Osteocyte (in vitro differentiated cells): ENCODE measurements at regions not wholly inside any gene's neighbourhood (a gene's known extent, or its start where the extent isn't known, plus 50 kb on each side); places are given as distances from the start of the nearest gene placed in this dataset.

Experiments
- DNase-seq: peaks from one replicate; pipeline ENCODE4 v3.0.0; 2021; ENCODE audit warnings: mixed read lengths; ENCODE audit not compliant: unreplicated experiment; ENCODE audit errors: extremely low spot score
- H3K27ac Mint-ChIP-seq: one replicate; pipeline ENCODE4 v1.8.0; 2021; ENCODE audit warnings: mild to moderate bottlenecking, mixed read lengths; ENCODE audit not compliant: unreplicated experiment
- H3K27me3 Mint-ChIP-seq: one replicate; pipeline ENCODE4 v1.8.0; 2021; ENCODE audit warnings: mixed read lengths; ENCODE audit not compliant: unreplicated experiment
- H3K36me3 Mint-ChIP-seq: one replicate; pipeline ENCODE4 v1.8.0; 2021; ENCODE audit warnings: mixed read lengths; ENCODE audit not compliant: unreplicated experiment
- H3K4me1 Mint-ChIP-seq: one replicate; pipeline ENCODE4 v1.8.0; 2021; ENCODE audit warnings: mixed read lengths; ENCODE audit not compliant: unreplicated experiment
- H3K4me3 Mint-ChIP-seq: one replicate; pipeline ENCODE4 v1.8.0; 2021; ENCODE audit warnings: mild to moderate bottlenecking, moderate library complexity, mixed read lengths; ENCODE audit not compliant: unreplicated experiment
- H3K9me3 Mint-ChIP-seq: one replicate; pipeline ENCODE4 v1.8.0; 2021; ENCODE audit warnings: mixed read lengths; ENCODE audit not compliant: unreplicated experiment
- TF ChIP-seq, protein P1 (sequence below): fragments of 200-600 bp; sonication (generic); IDR thresholded peaks from 2 replicates; pipeline ENCODE4 v1.5.0; 2021; ENCODE audit warnings: antibody characterized with exemption, mild to moderate bottlenecking, moderate library complexity

DNA sequence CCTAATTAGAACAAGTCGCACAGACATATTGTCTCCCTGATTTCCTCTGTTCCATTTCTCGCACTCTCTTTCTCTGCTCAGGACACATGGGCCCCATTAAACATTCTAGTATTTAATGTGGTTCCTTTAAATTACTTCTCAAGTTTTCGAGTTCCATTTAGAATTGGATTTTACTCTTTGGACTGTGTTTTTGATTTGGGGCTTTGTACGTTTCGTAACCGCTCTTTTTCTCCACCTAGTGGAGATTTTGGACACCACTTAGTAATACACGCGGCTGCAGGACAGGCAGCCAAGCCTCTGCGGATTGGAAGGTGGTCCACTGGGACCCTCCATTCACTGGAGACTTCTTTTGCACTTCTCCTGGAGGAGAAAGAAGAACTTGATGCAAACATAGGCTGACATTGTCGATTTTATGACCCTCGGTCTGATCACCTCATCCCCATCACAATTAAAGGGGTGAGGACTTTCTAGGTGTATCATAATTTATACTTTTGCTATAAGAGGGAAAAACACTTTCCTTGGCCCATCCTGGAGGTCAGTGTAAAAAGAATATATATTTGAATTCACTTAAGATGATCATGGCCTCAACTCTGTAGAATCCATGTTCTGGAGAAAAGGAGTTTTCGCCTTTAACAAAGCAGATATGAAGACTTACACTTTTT lies 85.7 kb downstream of the NOG start:
- H3K4me1 Mint-ChIP-seq = peaks cover 10% of the 10 kb centered on the region
- peak overlapping the region; percentile 71 for H3K4me3 Mint-ChIP-seq
- no peak overlapping the region for H3K27ac Mint-ChIP-seq
- no peaks in the 10 kb centered on the region for H3K36me3 Mint-ChIP-seq
- DNase-seq = no peak
- H3K27me3 Mint-ChIP-seq = peaks cover 58% of the 10 kb centered on the region
- TF ChIP-seq, protein P1, sequence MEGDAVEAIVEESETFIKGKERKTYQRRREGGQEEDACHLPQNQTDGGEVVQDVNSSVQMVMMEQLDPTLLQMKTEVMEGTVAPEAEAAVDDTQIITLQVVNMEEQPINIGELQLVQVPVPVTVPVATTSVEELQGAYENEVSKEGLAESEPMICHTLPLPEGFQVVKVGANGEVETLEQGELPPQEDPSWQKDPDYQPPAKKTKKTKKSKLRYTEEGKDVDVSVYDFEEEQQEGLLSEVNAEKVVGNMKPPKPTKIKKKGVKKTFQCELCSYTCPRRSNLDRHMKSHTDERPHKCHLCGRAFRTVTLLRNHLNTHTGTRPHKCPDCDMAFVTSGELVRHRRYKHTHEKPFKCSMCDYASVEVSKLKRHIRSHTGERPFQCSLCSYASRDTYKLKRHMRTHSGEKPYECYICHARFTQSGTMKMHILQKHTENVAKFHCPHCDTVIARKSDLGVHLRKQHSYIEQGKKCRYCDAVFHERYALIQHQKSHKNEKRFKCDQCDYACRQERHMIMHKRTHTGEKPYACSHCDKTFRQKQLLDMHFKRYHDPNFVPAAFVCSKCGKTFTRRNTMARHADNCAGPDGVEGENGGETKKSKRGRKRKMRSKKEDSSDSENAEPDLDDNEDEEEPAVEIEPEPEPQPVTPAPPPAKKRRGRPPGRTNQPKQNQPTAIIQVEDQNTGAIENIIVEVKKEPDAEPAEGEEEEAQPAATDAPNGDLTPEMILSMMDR = peak; percentile 74
- no peaks in the 10 kb centered on the region for H3K9me3 Mint-ChIP-seq

DNA sequence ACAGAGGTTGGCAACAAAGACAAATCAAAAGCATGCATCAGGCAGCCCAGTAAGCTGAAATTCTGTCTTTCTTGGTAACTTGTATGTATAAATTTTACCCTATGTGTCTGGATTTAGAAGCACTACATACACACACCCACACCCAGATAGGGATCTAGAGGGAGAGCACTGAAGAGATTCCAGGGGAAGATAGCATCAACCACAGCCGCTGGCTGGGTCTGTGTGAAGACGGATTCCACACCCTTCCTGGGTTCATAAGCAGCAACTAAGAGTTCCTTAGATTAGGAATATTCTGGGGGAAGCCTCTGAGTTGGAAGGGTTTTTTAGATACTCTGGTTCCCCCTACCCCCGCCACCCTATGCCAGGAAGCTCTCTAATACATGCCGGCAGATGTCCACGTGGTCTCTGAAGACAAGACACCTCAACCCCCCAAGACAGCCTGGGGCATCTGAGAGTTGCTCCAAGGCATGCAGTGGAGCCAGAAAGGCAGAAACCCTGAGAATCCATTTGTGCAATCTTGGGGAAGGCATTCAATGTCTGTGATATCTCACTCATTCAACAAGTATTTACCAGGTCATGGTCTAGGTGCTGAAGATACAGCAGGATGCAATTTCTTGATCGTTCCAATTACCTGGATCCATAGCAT lies 86.4 kb downstream of the NOG start:
- no peak overlapping the region for H3K4me3 Mint-ChIP-seq
- H3K27ac Mint-ChIP-seq = no peak overlapping the region
- H3K36me3 Mint-ChIP-seq = no peaks in the 10 kb centered on the region
- H3K27me3 Mint-ChIP-seq = peaks cover 51% of the 10 kb centered on the region
- H3K4me1 Mint-ChIP-seq = peaks cover 10% of the 10 kb centered on the region
- H3K9me3 Mint-ChIP-seq = no peaks in the 10 kb centered on the region
- DNase-seq = no peak
- TF ChIP-seq, protein P1 = no peak

DNA sequence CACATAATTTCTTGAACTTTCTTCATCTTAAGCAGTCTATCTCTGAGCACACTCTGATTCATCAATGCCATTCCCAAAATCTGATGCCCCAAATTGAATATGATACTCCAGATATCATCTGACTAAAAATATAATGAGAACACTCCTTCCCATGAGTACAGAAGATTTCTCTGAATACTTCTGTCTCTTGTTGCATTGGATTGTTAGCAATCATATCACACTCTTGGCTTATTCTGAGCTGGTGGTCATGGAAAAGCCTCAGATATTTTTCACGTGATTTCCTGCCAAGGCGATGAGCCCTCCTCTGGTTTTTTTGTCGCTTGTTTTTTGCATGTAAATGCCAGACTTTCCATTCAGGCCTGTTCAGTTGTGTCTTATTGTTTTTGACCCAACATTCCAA lies 87.2 kb downstream of the NOG start:
- no peak overlapping the region for H3K4me3 Mint-ChIP-seq
- TF ChIP-seq, protein P1 = no peak
- no peak for DNase-seq
- no peaks in the 10 kb centered on the region for H3K9me3 Mint-ChIP-seq
- no peak overlapping the region for H3K27ac Mint-ChIP-seq
- H3K4me1 Mint-ChIP-seq = peaks cover 10% of the 10 kb centered on the region
- H3K36me3 Mint-ChIP-seq = no peaks in the 10 kb centered on the region
- H3K27me3 Mint-ChIP-seq = peaks cover 44% of the 10 kb centered on the region

DNA sequence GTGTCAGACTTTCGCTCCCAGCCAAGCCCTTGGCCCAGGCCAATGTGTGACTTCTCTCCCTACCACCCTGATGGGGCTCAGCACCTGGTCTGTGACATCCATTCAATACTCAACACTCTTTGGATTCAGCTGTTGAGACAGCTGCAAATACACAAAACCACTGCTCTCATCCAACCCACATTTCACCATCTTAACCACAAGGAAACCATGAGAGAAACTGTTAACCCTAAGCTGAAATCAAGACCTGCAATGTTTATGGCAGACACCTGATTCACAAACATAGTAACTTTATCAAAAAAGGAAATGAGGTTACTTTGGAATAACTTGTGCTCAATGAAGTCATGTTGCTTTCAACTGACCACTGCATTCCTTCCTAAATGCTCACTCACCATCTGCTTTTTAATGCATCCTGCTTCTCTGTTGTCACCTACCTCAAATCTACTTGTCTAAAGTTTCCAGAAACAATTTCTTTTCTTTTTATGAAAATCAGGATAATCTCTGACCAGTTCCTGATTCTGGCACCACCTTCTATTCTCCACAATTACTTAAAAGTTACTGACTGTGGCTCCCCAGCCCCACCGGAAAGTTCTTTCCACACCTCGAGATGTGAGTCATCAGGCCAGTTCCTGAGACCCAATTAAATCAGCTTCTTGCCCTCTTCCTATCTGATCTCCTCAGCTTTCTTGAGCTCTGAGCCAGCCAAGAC lies 88.2 kb downstream of the NOG start:
- Mint-ChIP-seq H3K4me1 (peaks cover 10% of the 10 kb centered on the region), H3K9me3 (no peaks in the 10 kb centered on the region), H3K27ac (no peak overlapping the region), H3K4me3 (no peak overlapping the region), H3K27me3 (peaks cover 36% of the 10 kb centered on the region), H3K36me3 (no peaks in the 10 kb centered on the region)
- DNase-seq = no peak
- TF ChIP-seq, protein P1 = no peak

DNA sequence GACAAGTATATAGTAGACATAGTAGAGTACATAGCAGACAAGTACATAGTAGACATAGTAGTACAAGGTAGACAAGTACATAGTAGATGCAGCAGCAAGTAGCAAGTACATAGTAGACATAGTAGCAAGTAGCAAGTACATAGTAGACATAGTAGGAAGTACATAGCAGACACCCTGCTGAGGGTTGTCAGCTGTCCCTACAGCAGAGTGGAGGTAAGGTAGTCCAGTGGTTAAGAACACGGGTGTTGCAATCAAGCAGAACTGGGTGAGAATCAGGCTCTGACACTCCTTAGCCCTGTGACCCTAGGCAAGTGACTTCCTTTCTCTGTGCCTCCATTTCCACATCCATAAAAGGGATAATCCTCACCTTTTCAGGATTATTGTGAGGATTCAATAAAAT lies 94.7 kb downstream of the NOG start:
- H3K36me3 Mint-ChIP-seq = no peaks in the 10 kb centered on the region
- H3K9me3 Mint-ChIP-seq = no peaks in the 10 kb centered on the region
- H3K27me3 Mint-ChIP-seq = no peaks in the 10 kb centered on the region
- no peak for DNase-seq
- H3K27ac Mint-ChIP-seq = no peak overlapping the region
- TF ChIP-seq, protein P1 = no peak
- H3K4me3 Mint-ChIP-seq = no peak overlapping the region
- H3K4me1 Mint-ChIP-seq = no peaks in the 10 kb centered on the region
